ENCODE measurements at regions not wholly inside any gene's neighbourhood (a gene's known extent, or its start where the extent isn't known, plus 50 kb on each side); places are given as distances from the start of the nearest gene placed in this dataset.
"Not testable (repeated sequence)": the region's sequence is repeated elsewhere in the genome, so short reads cannot be mapped to it uniquely, and the experiment has no call there.

DNA sequence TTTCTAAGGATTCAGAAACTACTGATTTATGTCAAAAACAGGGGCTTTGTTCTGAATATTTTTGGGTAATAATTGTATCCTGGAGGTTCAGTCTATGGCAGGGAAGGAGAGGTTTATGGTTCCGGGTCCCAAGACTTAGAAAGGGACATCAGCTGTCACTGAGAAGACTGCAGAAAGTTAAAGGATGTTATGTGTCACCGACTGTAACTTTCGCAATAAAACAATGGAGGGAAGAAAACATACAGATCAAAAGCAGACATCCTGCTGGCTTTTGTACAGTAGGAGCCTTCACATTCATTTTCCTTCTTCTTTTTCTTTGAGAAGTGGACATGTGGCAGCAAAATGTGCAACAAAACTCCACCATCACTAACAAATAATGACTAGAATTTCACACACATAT lies 900.7 kb upstream of the SOX11 start:
- no peak overlapping the region for H3K4me3 Mint-ChIP-seq
- DNase-seq: no peak
- H3K36me3 Mint-ChIP-seq (ENCODE audit: low read depth): no peaks in the 10 kb centered on the region
- H3K27ac Mint-ChIP-seq: no peak overlapping the region
- no peaks in the 10 kb centered on the region for H3K9me3 ChIP-seq (ENCODE audit: control insufficient read depth, low read length, poor library complexity, severe bottlenecking)
- no peak for ATAC-seq
- no peaks in the 10 kb centered on the region for H3K27me3 Mint-ChIP-seq
- H3K4me1 Mint-ChIP-seq: no peaks in the 10 kb centered on the region

GRCh38 chr2:4792126-4792525 lies 900.1 kb upstream of the SOX11 start:
- H3K36me3 Mint-ChIP-seq (ENCODE audit: low read depth): no peaks in the 10 kb centered on the region
- no peaks in the 10 kb centered on the region for H3K4me1 Mint-ChIP-seq
- H3K4me3 Mint-ChIP-seq: no peak overlapping the region
- H3K9me3 ChIP-seq (ENCODE audit: control insufficient read depth, low read length, poor library complexity, severe bottlenecking): no peaks in the 10 kb centered on the region
- H3K27ac Mint-ChIP-seq: no peak overlapping the region
- ATAC-seq (no peak), DNase-seq (no peak)
- H3K27me3 Mint-ChIP-seq: no peaks in the 10 kb centered on the region

GRCh38 chr2:4803396-4803795 lies 888.8 kb upstream of the SOX11 start:
- no peaks in the 10 kb centered on the region for H3K9me3 ChIP-seq (ENCODE audit: control insufficient read depth, low read length, poor library complexity, severe bottlenecking)
- ATAC-seq (no peak), DNase-seq (no peak)
- Mint-ChIP-seq H3K4me1 (no peaks in the 10 kb centered on the region), H3K27ac (no peak overlapping the region), H3K4me3 (no peak overlapping the region), H3K36me3 (ENCODE audit: low read depth) (no peaks in the 10 kb centered on the region), H3K27me3 (no peaks in the 10 kb centered on the region)

DNA sequence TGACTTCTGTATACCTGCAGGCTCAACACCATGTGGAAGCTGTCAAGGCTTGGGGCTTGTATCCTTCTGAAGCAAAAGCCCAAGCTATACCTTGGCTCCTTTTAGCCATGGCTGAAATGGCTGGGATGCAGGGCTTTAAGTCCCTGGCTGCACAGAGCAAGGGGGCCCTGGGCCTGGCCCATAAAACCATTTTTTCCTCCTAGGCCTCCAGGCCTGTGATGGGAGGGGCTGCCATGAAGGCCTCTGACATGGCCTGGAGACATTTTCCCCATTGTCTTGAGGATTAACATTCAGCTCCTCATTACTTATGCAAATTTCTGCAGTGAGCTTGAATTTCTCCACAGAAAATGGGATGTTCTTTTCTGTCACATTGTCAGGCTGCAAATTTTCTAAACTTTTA lies 878.0 kb upstream of the SOX11 start:
- not testable (repeated sequence) for H3K4me1 Mint-ChIP-seq; H3K4me3 Mint-ChIP-seq; H3K36me3 Mint-ChIP-seq (ENCODE audit: low read depth); H3K9me3 ChIP-seq (ENCODE audit: control insufficient read depth, low read length, poor library complexity, severe bottlenecking); H3K27me3 Mint-ChIP-seq; DNase-seq; H3K27ac Mint-ChIP-seq; ATAC-seq

DNA sequence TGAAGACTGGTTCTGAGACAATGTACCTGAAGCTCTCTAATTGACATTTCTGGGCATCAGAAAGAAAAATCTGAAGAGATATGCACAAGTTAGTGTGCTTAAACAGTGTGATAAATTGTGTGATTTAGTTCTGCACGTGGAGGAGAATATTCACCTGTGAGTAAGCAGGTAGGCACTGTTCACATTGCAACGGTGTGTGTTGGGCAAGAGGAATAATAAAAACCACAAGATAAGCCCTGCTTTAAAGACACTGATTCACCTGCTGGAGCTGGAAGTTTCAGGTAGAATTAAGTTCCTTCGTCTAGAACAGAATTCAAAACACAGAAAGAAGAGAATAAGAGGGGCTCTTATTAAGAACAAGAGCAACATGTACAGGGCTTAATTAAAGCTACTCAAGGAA lies 864.3 kb upstream of the SOX11 start:
- Mint-ChIP-seq H3K27me3 (no peaks in the 10 kb centered on the region), H3K4me1 (no peaks in the 10 kb centered on the region), H3K27ac (no peak overlapping the region), H3K36me3 (ENCODE audit: low read depth) (no peaks in the 10 kb centered on the region), H3K4me3 (no peak overlapping the region)
- DNase-seq: no peak
- ATAC-seq: no peak
- no peaks in the 10 kb centered on the region for H3K9me3 ChIP-seq (ENCODE audit: control insufficient read depth, low read length, poor library complexity, severe bottlenecking)

- Mint-ChIP-seq H3K27me3 (no peaks in the 10 kb centered on the region), H3K36me3 (ENCODE audit: low read depth) (no peaks in the 10 kb centered on the region), H3K4me3 (no peak overlapping the region), H3K27ac (no peak overlapping the region), H3K4me1 (no peaks in the 10 kb centered on the region)
- ATAC-seq (no peak), DNase-seq (no peak)
- H3K9me3 ChIP-seq (ENCODE audit: control insufficient read depth, low read length, poor library complexity, severe bottlenecking): no peaks in the 10 kb centered on the region
Observed at GRCh38 chr2:4828682-4829374, 863.4 kb upstream of the SOX11 start.

- Mint-ChIP-seq H3K36me3 (ENCODE audit: low read depth) (no peaks in the 10 kb centered on the region), H3K27me3 (no peaks in the 10 kb centered on the region), H3K27ac (no peak overlapping the region), H3K4me3 (no peak overlapping the region), H3K4me1 (no peaks in the 10 kb centered on the region)
- H3K9me3 ChIP-seq (ENCODE audit: control insufficient read depth, low read length, poor library complexity, severe bottlenecking): no peaks in the 10 kb centered on the region
- no peak for ATAC-seq
- DNase-seq: no peak
Observed at GRCh38 chr2:4831751-4832150, 860.4 kb upstream of the SOX11 start.

GRCh38 chr2:4832642-4833041 lies 859.5 kb upstream of the SOX11 start:
- no peaks in the 10 kb centered on the region for H3K9me3 ChIP-seq (ENCODE audit: control insufficient read depth, low read length, poor library complexity, severe bottlenecking)
- H3K4me1 Mint-ChIP-seq: no peaks in the 10 kb centered on the region
- H3K27me3 Mint-ChIP-seq: no peaks in the 10 kb centered on the region
- no peak overlapping the region for H3K27ac Mint-ChIP-seq
- H3K4me3 Mint-ChIP-seq: no peak overlapping the region
- ATAC-seq: no peak
- no peak for DNase-seq
- no peaks in the 10 kb centered on the region for H3K36me3 Mint-ChIP-seq (ENCODE audit: low read depth)

DNA sequence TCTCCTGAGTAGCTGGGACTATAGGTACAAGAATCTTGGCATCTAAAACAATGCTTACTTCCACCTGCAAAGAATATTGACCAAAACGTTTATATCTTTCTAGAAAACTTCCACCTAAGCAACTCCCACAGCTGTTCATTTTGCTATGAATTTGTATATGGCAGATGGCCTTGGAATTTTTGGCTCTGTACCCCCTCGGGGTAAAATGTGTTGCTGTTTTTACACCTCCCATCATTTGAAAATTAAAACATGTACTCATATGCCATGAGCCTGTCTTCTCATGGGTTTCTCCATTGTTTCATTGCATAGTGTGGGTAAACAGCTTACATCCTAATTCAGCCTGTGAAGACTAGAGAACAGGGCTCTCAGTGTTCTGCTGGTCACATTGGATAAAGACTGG lies 853.6 kb upstream of the SOX11 start:
- H3K9me3 ChIP-seq (ENCODE audit: control insufficient read depth, low read length, poor library complexity, severe bottlenecking): no peaks in the 10 kb centered on the region
- no peaks in the 10 kb centered on the region for H3K36me3 Mint-ChIP-seq (ENCODE audit: low read depth)
- no peaks in the 10 kb centered on the region for H3K4me1 Mint-ChIP-seq
- no peak overlapping the region for H3K27ac Mint-ChIP-seq
- no peaks in the 10 kb centered on the region for H3K27me3 Mint-ChIP-seq
- no peak overlapping the region for H3K4me3 Mint-ChIP-seq
- DNase-seq (no peak), ATAC-seq (no peak)

- no peaks in the 10 kb centered on the region for H3K27me3 Mint-ChIP-seq
- H3K4me3 Mint-ChIP-seq: no peak overlapping the region
- no peak for ATAC-seq
- no peaks in the 10 kb centered on the region for H3K4me1 Mint-ChIP-seq
- H3K36me3 Mint-ChIP-seq (ENCODE audit: low read depth): no peaks in the 10 kb centered on the region
- no peaks in the 10 kb centered on the region for H3K9me3 ChIP-seq (ENCODE audit: control insufficient read depth, low read length, poor library complexity, severe bottlenecking)
- no peak for DNase-seq
- H3K27ac Mint-ChIP-seq: no peak overlapping the region
Observed at GRCh38 chr2:4840791-4841190, 851.4 kb upstream of the SOX11 start.

DNA sequence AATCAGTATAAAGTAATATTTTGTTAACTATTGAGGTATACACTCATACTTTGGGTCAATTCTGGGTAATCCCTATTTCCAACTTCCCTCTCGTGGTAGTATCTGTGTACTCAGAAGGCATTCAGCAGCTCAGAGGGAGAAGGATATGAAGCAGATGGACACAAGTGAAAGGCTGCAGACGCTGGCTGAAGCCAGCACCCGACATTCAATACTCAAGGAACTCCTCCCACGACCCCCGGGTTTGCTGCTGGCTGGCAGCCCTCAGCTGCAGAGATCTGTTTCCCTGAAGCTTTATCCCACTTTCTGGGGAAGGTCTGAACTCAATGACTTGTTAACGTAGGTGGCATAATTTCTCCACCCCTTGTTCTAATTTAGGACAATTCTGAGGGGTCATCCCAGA lies 847.3 kb upstream of the SOX11 start:
- Mint-ChIP-seq H3K27me3 (no peaks in the 10 kb centered on the region), H3K36me3 (ENCODE audit: low read depth) (no peaks in the 10 kb centered on the region), H3K4me1 (no peaks in the 10 kb centered on the region), H3K4me3 (no peak overlapping the region), H3K27ac (no peak overlapping the region)
- no peak for DNase-seq
- ATAC-seq: no peak
- no peaks in the 10 kb centered on the region for H3K9me3 ChIP-seq (ENCODE audit: control insufficient read depth, low read length, poor library complexity, severe bottlenecking)

DNA sequence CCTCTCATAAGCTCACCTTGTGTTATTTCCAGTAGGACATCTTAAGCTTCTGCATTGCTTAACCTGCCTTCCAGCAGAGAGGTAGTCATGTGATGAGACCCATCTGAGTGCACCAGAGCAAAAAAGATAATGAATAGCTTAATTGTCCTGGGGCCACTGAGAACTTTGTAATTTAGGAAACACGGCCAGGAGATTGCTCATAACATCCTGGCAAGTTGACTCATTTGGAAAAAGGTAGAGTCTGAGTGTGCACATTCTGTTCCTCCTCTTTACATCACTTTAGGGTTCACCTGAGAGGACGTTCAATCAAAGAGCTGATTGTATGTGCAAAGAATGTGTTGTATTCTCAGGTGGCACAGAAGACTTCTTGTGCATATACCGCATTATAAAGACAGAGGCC lies 830.2 kb upstream of the SOX11 start:
- Mint-ChIP-seq H3K4me1 (no peaks in the 10 kb centered on the region), H3K27ac (no peak overlapping the region), H3K36me3 (ENCODE audit: low read depth) (no peaks in the 10 kb centered on the region), H3K27me3 (no peaks in the 10 kb centered on the region), H3K4me3 (no peak overlapping the region)
- DNase-seq (no peak), ATAC-seq (no peak)
- no peaks in the 10 kb centered on the region for H3K9me3 ChIP-seq (ENCODE audit: control insufficient read depth, low read length, poor library complexity, severe bottlenecking)

DNA sequence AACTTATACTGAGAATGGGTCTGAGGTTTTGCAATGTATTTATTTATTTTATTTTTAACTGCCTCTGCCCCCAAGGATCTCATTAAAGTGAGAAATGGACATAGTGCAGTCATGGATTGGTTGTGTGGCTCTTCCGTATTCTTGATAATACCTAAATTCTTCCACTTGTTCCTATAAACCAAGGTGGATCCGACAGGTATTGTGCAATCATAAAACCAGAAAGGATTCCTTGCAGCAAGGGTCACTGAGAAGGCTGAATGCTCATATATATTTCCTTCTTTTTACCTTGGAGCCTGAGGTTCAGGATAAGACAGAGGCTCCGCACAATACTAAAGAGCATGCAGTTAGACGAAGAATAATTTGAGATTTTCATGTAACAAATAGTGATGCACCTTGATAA lies 826.0 kb upstream of the SOX11 start:
- ATAC-seq (no peak), DNase-seq (no peak)
- Mint-ChIP-seq H3K4me3 (no peak overlapping the region), H3K4me1 (no peaks in the 10 kb centered on the region), H3K36me3 (ENCODE audit: low read depth) (no peaks in the 10 kb centered on the region), H3K27me3 (no peaks in the 10 kb centered on the region), H3K27ac (no peak overlapping the region)
- H3K9me3 ChIP-seq (ENCODE audit: control insufficient read depth, low read length, poor library complexity, severe bottlenecking): peaks cover 3% of the 10 kb centered on the region

- DNase-seq (no peak), ATAC-seq (no peak)
- H3K9me3 ChIP-seq (ENCODE audit: control insufficient read depth, low read length, poor library complexity, severe bottlenecking): peaks cover 3% of the 10 kb centered on the region
- Mint-ChIP-seq H3K4me1 (no peaks in the 10 kb centered on the region), H3K27me3 (no peaks in the 10 kb centered on the region), H3K4me3 (no peak overlapping the region), H3K27ac (no peak overlapping the region), H3K36me3 (ENCODE audit: low read depth) (no peaks in the 10 kb centered on the region)
Observed at GRCh38 chr2:4868466-4868865, 823.7 kb upstream of the SOX11 start.

Measured in T-helper 17 cell (primary cell).